ENCODE measurements at regions not wholly inside any gene's neighbourhood (a gene's known extent, or its start where the extent isn't known, plus 50 kb on each side); places are given as distances from the start of the nearest gene placed in this dataset.

DNA sequence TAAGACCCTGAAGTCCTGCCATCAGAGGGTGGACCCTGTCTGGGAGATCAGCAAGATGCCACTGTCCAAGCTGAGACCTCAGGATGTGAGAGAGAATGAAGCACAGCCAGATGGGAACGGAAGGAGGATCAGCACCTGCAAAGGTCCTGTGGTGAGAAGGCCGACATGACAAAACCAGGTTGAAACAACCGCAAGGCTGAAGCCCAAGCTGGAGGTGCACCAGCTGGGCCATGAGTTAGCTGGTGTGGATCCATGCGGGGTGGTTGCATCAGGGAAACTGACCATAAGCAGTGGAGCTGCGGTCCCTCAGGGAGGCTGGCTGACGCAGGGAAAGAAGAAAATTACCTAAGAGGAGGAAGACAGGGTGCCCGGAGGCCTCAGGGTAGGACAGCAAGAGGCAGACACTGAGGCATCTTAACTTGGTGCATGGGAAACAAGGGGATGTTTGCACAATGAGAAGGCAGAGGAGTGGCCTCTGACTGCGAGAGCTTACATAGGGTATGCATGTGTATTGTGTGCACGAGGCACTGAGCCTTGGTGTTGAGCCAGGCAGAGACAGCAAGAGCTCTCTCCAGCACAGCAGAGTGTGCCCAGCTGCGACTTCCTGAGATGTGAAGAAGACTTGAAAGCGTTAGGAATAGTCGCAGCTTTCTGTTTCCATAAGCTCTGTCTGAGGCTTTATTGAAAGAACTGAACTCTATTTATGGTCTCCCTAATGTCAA, 497.7 kb downstream of the OCA2 start:
- TF ChIP-seq, protein P1, sequence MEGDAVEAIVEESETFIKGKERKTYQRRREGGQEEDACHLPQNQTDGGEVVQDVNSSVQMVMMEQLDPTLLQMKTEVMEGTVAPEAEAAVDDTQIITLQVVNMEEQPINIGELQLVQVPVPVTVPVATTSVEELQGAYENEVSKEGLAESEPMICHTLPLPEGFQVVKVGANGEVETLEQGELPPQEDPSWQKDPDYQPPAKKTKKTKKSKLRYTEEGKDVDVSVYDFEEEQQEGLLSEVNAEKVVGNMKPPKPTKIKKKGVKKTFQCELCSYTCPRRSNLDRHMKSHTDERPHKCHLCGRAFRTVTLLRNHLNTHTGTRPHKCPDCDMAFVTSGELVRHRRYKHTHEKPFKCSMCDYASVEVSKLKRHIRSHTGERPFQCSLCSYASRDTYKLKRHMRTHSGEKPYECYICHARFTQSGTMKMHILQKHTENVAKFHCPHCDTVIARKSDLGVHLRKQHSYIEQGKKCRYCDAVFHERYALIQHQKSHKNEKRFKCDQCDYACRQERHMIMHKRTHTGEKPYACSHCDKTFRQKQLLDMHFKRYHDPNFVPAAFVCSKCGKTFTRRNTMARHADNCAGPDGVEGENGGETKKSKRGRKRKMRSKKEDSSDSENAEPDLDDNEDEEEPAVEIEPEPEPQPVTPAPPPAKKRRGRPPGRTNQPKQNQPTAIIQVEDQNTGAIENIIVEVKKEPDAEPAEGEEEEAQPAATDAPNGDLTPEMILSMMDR (IDR thresholded peaks at IDR 0.05) = no peak
- no peak for TF ChIP-seq POLR2A (IDR thresholded peaks at IDR 0.05)
